ENCODE measurements at regions not wholly inside any gene's neighbourhood (a gene's known extent, or its start where the extent isn't known, plus 50 kb on each side); places are given as distances from the start of the nearest gene placed in this dataset.

- TF ChIP-seq CTCF (IDR thresholded peaks at IDR 0.05) (no peak), POLR2A (IDR thresholded peaks at IDR 0.05) (no peak)
Observed at GRCh38 chr11:130692220-130692619, 224.1 kb downstream of the SNX19 start.

Data from uterus (tissue), 2 donors.